H9 (cell line): ENCODE measurements at regions not wholly inside any gene's neighbourhood (a gene's known extent, or its start where the extent isn't known, plus 50 kb on each side); places are given as distances from the start of the nearest gene placed in this dataset.

ENCODE experiments used
- DNase-seq: peaks from one replicate; pipeline ENCODE4 v3.0.0-alpha.2; 2017
- H2AFZ ChIP-seq: one replicate; pipeline ENCODE4 v1.6.1; 2013; ENCODE audit warnings: mild to moderate bottlenecking, low read length, control low read depth, moderate library complexity
- H2AK5ac ChIP-seq: 2 replicates; pipeline ENCODE4 v1.6.1; 2013; ENCODE audit warnings: low read length, control low read depth, mixed read lengths; ENCODE audit not compliant: insufficient read length
- H2BK120ac ChIP-seq: one replicate; pipeline ENCODE4 v1.6.1; 2013; ENCODE audit warnings: low read depth, mild to moderate bottlenecking, low read length, control low read depth, inconsistent platforms; ENCODE audit not compliant: poor library complexity, severe bottlenecking
- H2BK12ac ChIP-seq: 2 replicates; pipeline ENCODE4 v1.6.1; 2013; ENCODE audit warnings: low read length, control low read depth, mixed read lengths, low read depth; ENCODE audit not compliant: insufficient read length
- H2BK15ac ChIP-seq: 2 replicates; pipeline ENCODE4 v1.6.1; 2013; ENCODE audit warnings: low read depth, low read length, control low read depth
- H2BK20ac ChIP-seq: one replicate; pipeline ENCODE4 v1.6.1; 2013; ENCODE audit warnings: low read depth, mild to moderate bottlenecking, low read length, control low read depth, inconsistent platforms; ENCODE audit not compliant: poor library complexity, severe bottlenecking
- H2BK5ac ChIP-seq: 2 replicates; pipeline ENCODE4 v1.6.1; 2013; ENCODE audit warnings: low read length, control low read depth, mixed read lengths; ENCODE audit not compliant: insufficient read length
- H3K14ac ChIP-seq: 2 replicates; pipeline ENCODE4 v1.6.1; 2013; ENCODE audit warnings: low read length, control low read depth; ENCODE audit not compliant: insufficient read depth
- H3K18ac ChIP-seq: 2 replicates; pipeline ENCODE4 v1.6.1; 2013; ENCODE audit warnings: low read depth, mild to moderate bottlenecking, mixed read lengths, low read length, control low read depth; ENCODE audit not compliant: insufficient read length
- H3K23ac ChIP-seq: 2 replicates; pipeline ENCODE4 v1.6.1; 2013; ENCODE audit warnings: low read length, control low read depth, mixed read lengths, low read depth; ENCODE audit not compliant: insufficient read length
- H3K23me2 ChIP-seq: 2 replicates; pipeline ENCODE4 v1.6.1; 2013; ENCODE audit warnings: low read depth, mild to moderate bottlenecking, mixed read lengths, low read length, control low read depth; ENCODE audit not compliant: insufficient read length, poor library complexity, severe bottlenecking
- H3K27ac ChIP-seq: 2 replicates; pipeline ENCODE4 v1.5.1; 2013; ENCODE audit warnings: low read length, control low read depth, mixed read lengths, low read depth; ENCODE audit not compliant: insufficient read length
- H3K27me3 ChIP-seq: 2 replicates; pipeline ENCODE4 v1.6.1; 2013; ENCODE audit warnings: low read length, control low read depth, inconsistent platforms; ENCODE audit not compliant: insufficient read depth
- H3K4ac ChIP-seq: 2 replicates; pipeline ENCODE4 v1.6.1; 2013; ENCODE audit warnings: low read depth, mild to moderate bottlenecking, control low read depth, inconsistent platforms, low read length, moderate library complexity
- H3K4me1 ChIP-seq: 2 replicates; pipeline ENCODE4 v1.6.1; 2013; ENCODE audit warnings: low read length, control low read depth, inconsistent platforms; ENCODE audit not compliant: insufficient read depth
- H3K4me2 ChIP-seq: 2 replicates; pipeline ENCODE4 v1.6.1; 2013; ENCODE audit warnings: low read length, control low read depth, mixed read lengths; ENCODE audit not compliant: insufficient read length, insufficient read depth
- H3K56ac ChIP-seq: 2 replicates; pipeline ENCODE4 v1.6.1; 2013; ENCODE audit warnings: low read depth, mild to moderate bottlenecking, mixed read lengths, low read length, control low read depth; ENCODE audit not compliant: insufficient read length
- H3K79me1 ChIP-seq: 2 replicates; pipeline ENCODE4 v1.6.1; 2013; ENCODE audit warnings: low read depth, mild to moderate bottlenecking, moderate library complexity, low read length, control low read depth, inconsistent platforms; ENCODE audit not compliant: insufficient read depth, poor library complexity, severe bottlenecking
- H3K79me2 ChIP-seq: 2 replicates; pipeline ENCODE4 v1.6.1; 2013; ENCODE audit warnings: low read length, control low read depth, inconsistent platforms; ENCODE audit not compliant: insufficient read depth
- H3K9ac ChIP-seq: 2 replicates; pipeline ENCODE4 v1.6.1; 2013; ENCODE audit warnings: low read length, control low read depth, mixed read lengths; ENCODE audit not compliant: insufficient read length; ENCODE audit errors: extremely low read depth
- H3K9me3 ChIP-seq: one replicate; pipeline ENCODE4 v1.6.1; 2013; ENCODE audit warnings: low read depth, low read length, inconsistent platforms; ENCODE audit not compliant: control insufficient read depth
- H3T11ph ChIP-seq: one replicate; pipeline ENCODE4 v1.6.1; 2013; ENCODE audit warnings: mild to moderate bottlenecking, low read length, control low read depth, inconsistent platforms
- H4K20me1 ChIP-seq: one replicate; pipeline ENCODE4 v1.6.1; 2013; ENCODE audit not compliant: control insufficient read depth, insufficient read length, insufficient read depth
- H4K5ac ChIP-seq: 2 replicates; pipeline ENCODE4 v1.6.1; 2013; ENCODE audit warnings: low read depth, mild to moderate bottlenecking, mixed read lengths, low read length, control low read depth; ENCODE audit not compliant: insufficient read length
- H4K8ac ChIP-seq: replicated peaks from 2 replicates; pipeline ENCODE4 v1.6.1; 2013; ENCODE audit warnings: low read length, control low read depth, mixed read lengths, low read depth; ENCODE audit not compliant: insufficient read length
- H4K91ac ChIP-seq: 2 replicates; pipeline ENCODE4 v1.6.1; 2013; ENCODE audit warnings: low read depth, mild to moderate bottlenecking, moderate library complexity, mixed read lengths, low read length, control low read depth; ENCODE audit not compliant: insufficient read length
- H3K27ac Mint-ChIP-seq, 3 experiments: 2 replicates in 2 of 3; 3 replicates in 1 of 3; pipeline ENCODE4 v1.8.0; 2020 to 2021; ENCODE audit warnings: mixed read lengths in 3 of 3, mild to moderate bottlenecking in 1 of 3, moderate library complexity in 1 of 3
- H3K27me3 Mint-ChIP-seq: 2 replicates; pipeline ENCODE4 v1.8.0; 2021; ENCODE audit warnings: low read depth, mild to moderate bottlenecking, moderate library complexity, mixed read lengths
- H3K36me3 Mint-ChIP-seq, 3 experiments: 2 replicates in 2 of 3; 3 replicates in 1 of 3; pipeline ENCODE4 v1.8.0; 2020 to 2021; ENCODE audit warnings: low read depth in 3 of 3, mixed read lengths in 3 of 3; ENCODE audit not compliant: insufficient read depth in 1 of 3
- H3K4me1 Mint-ChIP-seq, 2 experiments: 2 replicates each; pipeline ENCODE4 v1.8.0; 2020; ENCODE audit warnings: mixed read lengths in 2 of 2
- H3K4me3 Mint-ChIP-seq, 2 experiments: 2 replicates in 1 of 2; 3 replicates in 1 of 2; pipeline ENCODE4 v1.8.0; 2020 to 2021; ENCODE audit warnings: mild to moderate bottlenecking in 2 of 2, mixed read lengths in 2 of 2, moderate library complexity in 1 of 2
- H3K9me3 Mint-ChIP-seq, 2 experiments: 2 replicates in 1 of 2; 3 replicates in 1 of 2; pipeline ENCODE4 v1.8.0; 2020; ENCODE audit warnings: mild to moderate bottlenecking in 2 of 2, mixed read lengths in 2 of 2, moderate library complexity in 1 of 2
- WGBS: extraction: QIAGEN DNeasy Blood & Tissue Kit; methylation state at CpG from one replicate; pipeline ENCODE4 v1.1.7; 2013; ENCODE audit warnings: missing lambda C conversion rate, low lambda C conversion rate, mixed read lengths; ENCODE audit not compliant: insufficient read length; ENCODE audit errors: extremely low coverage; 5-methylcytosine and 5-hydroxymethylcytosine counted together
- TF ChIP-seq, protein P1 (sequence below): fragments of 200-600 bp; sonication (generic); conservative IDR thresholded peaks from 3 replicates; pipeline ENCODE4 v1.8.0; 2021; ENCODE audit warnings: antibody characterized with exemption, mild to moderate bottlenecking

DNA sequence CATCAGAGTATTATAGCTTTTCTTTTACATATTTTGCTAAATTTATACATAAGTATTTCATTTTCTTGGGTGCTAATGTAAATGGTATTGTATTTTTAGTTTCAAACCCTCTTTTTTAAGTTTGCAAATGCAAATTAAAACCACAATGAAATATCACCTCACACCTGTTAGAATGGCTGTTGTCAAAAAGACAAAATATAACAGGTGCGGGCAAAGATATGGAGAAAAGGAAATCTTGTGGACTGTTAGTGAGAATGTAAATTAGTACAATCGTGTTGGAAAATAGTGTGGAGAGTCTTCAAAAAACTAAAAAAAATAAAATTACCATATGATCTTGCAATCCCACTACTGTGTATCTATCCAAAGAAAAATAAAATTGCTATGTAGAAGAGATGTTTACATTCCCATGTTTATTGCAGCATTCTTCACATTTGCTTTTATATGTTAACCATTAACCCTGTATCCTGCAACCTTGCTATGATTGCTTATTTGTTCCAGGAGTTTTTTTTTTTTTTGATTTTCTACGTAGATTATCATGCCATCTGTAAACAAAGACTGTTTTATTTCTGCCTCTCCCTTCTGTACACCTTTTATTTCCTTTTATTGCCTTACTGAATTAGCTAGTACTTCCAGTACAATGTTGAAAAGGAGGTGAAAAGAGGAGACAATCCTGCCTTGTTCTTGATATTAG lies 405.4 kb upstream of the MIS18BP1 start:
- TF ChIP-seq, protein P1, sequence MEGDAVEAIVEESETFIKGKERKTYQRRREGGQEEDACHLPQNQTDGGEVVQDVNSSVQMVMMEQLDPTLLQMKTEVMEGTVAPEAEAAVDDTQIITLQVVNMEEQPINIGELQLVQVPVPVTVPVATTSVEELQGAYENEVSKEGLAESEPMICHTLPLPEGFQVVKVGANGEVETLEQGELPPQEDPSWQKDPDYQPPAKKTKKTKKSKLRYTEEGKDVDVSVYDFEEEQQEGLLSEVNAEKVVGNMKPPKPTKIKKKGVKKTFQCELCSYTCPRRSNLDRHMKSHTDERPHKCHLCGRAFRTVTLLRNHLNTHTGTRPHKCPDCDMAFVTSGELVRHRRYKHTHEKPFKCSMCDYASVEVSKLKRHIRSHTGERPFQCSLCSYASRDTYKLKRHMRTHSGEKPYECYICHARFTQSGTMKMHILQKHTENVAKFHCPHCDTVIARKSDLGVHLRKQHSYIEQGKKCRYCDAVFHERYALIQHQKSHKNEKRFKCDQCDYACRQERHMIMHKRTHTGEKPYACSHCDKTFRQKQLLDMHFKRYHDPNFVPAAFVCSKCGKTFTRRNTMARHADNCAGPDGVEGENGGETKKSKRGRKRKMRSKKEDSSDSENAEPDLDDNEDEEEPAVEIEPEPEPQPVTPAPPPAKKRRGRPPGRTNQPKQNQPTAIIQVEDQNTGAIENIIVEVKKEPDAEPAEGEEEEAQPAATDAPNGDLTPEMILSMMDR, result no peak
- Histone ChIP-seq H2AK5ac (no peak overlapping the region), H2BK15ac (no peak overlapping the region), H4K20me1 (no peaks in the 10 kb centered on the region), H3K9me3 (no peaks in the 10 kb centered on the region), H3K14ac (no peak overlapping the region), H2BK20ac (no peak overlapping the region), H3K4ac (no peak overlapping the region), H2BK5ac (no peak overlapping the region), H3T11ph (no peak overlapping the region), H3K18ac (no peak overlapping the region), H3K27ac (no peak overlapping the region), H4K91ac (no peak overlapping the region), H3K9ac (no peak overlapping the region), H3K23ac (no peak overlapping the region), H3K27me3 (no peaks in the 10 kb centered on the region), H2BK120ac (no peak overlapping the region), H3K4me2 (no peak overlapping the region), H4K8ac (no peak overlapping the region), H3K56ac (no peak overlapping the region), H4K5ac (no peak overlapping the region), H3K4me1 (no peaks in the 10 kb centered on the region), H2AFZ (no peak overlapping the region), H3K23me2 (no peaks in the 10 kb centered on the region), H3K79me1 (no peaks in the 10 kb centered on the region), H3K79me2 (no peaks in the 10 kb centered on the region), H2BK12ac (no peak overlapping the region)
- Mint-ChIP-seq H3K4me1 (no peaks in the 10 kb centered on the region), H3K4me3 (no peak overlapping the region), H3K36me3 (no peaks in the 10 kb centered on the region), H3K27ac (no peak overlapping the region), H3K27me3 (no peaks in the 10 kb centered on the region), H3K9me3 (no peaks in the 10 kb centered on the region; a peak in 2 of 5 replicates)
- WGBS, result no CpG with 5 or more reads among the region's 3 CpGs
- no peak for DNase-seq
